Testis (tissue), 2 donors: ENCODE measurements at regions not wholly inside any gene's neighbourhood (a gene's known extent, or its start where the extent isn't known, plus 50 kb on each side); places are given as distances from the start of the nearest gene placed in this dataset.
A peak's percentile ranks its signal among the peaks of the same experiment; 100 is the strongest.

Source experiments
- DNase-seq: peaks from one replicate; pipeline ENCODE4 v3.0.0-alpha.2; 2019
- H3K27ac ChIP-seq, 2 donors: fragments of 200-600 bp; sonication (generic); one replicate each; pipeline ENCODE4 v1.5.1; 2019
- H3K27me3 ChIP-seq: fragments of 200-600 bp; sonication (generic); one replicate; pipeline ENCODE4 v1.5.1; 2019
- H3K36me3 ChIP-seq: fragments of 200-600 bp; sonication (generic); one replicate; pipeline ENCODE4 v1.5.1; 2017; ENCODE audit warnings: low read depth; ENCODE audit errors: missing control alignments
- H3K4me1 ChIP-seq: fragments of 200-600 bp; sonication (generic); one replicate; pipeline ENCODE4 v1.5.1; 2019
- H3K4me3 ChIP-seq, 2 donors: fragments of 200-600 bp; sonication (generic); one replicate each; pipeline ENCODE4 v1.5.1; 2017 to 2019
- H3K9me3 ChIP-seq: fragments of 200-600 bp; sonication (generic); one replicate; pipeline ENCODE4 v1.5.1; 2017
- CTCF ChIP-seq, 3 experiments: fragments of 450-650 bp in 2 of 3; fragments of 200-600 bp in 1 of 3; sonication (generic) in 1 of 3; IDR thresholded peaks; one replicate each; pipeline ENCODE4 v1.5.1; 2016 to 2019; ENCODE audit warnings: antibody characterized with exemption in 3 of 3, mild to moderate bottlenecking in 2 of 3, moderate library complexity in 1 of 3
- POLR2A ChIP-seq: fragments of 450-650 bp; IDR thresholded peaks from one replicate; pipeline ENCODE4 v1.6.1; 2017; ENCODE audit warnings: antibody characterized with exemption, mild to moderate bottlenecking, moderate library complexity
- WGBS, 2 donors: methylation state at CpG; one replicate each; pipeline ENCODE4 v1.1.5; 2018; 5-methylcytosine and 5-hydroxymethylcytosine counted together
- intact Hi-C: fragments of 100-400 bp; cut with DNase I; formaldehyde crosslinking; loops from one replicate; pipeline ENCODE4 v1.15.1; 2023; ENCODE audit warnings: low total_unique reads

GRCh38 chr2:107078584-107078983 lies 192.6 kb upstream of the ST6GAL2 start:
- H3K9me3 ChIP-seq = no peaks in the 10 kb centered on the region
- no peak overlapping the region for H3K27ac ChIP-seq
- H3K36me3 ChIP-seq = no peaks in the 10 kb centered on the region
- WGBS, 2 donors = 78 to 94% methylated on average over 1 of the region's 1 CpG
- H3K27me3 ChIP-seq = no peaks in the 10 kb centered on the region
- H3K4me3 ChIP-seq = no peak overlapping the region
- no peak for TF ChIP-seq CTCF (IDR thresholded peaks at IDR 0.05)
- TF ChIP-seq POLR2A = no peak
- intact Hi-C loops = no loop called here
- DNase-seq = no peak
- no peaks in the 10 kb centered on the region for H3K4me1 ChIP-seq

GRCh38 chr2:107086497-107086896 lies 200.5 kb upstream of the ST6GAL2 start:
- no peak for DNase-seq
- intact Hi-C loops = no loop called here
- Histone ChIP-seq H3K9me3 (no peaks in the 10 kb centered on the region), H3K4me3 (no peak overlapping the region), H3K27me3 (no peaks in the 10 kb centered on the region), H3K27ac (no peak overlapping the region), H3K4me1 (no peaks in the 10 kb centered on the region), H3K36me3 (no peaks in the 10 kb centered on the region)
- WGBS, 2 donors = 65 to 67% methylated on average over 2 of the region's 2 CpGs
- TF ChIP-seq POLR2A = no peak
- TF ChIP-seq CTCF (IDR thresholded peaks at IDR 0.05) = no peak

- 61 to 88% methylated on average over 2 of the region's 2 CpGs for WGBS, 2 donors
- H3K4me3 ChIP-seq = no peak overlapping the region
- H3K27me3 ChIP-seq = no peaks in the 10 kb centered on the region
- intact Hi-C loops = no loop called here
- no peak overlapping the region for H3K27ac ChIP-seq
- peak; percentile 53 for DNase-seq
- no peaks in the 10 kb centered on the region for H3K36me3 ChIP-seq
- H3K9me3 ChIP-seq = no peaks in the 10 kb centered on the region
- no peak for TF ChIP-seq CTCF (IDR thresholded peaks at IDR 0.05)
- TF ChIP-seq POLR2A = no peak
- H3K4me1 ChIP-seq = no peaks in the 10 kb centered on the region
Observed at GRCh38 chr2:107088156-107088555, 202.2 kb upstream of the ST6GAL2 start.

- intact Hi-C loops = no loop called here
- H3K27me3 ChIP-seq = no peaks in the 10 kb centered on the region
- no peak for DNase-seq
- no peak overlapping the region for H3K4me3 ChIP-seq
- no peaks in the 10 kb centered on the region for H3K36me3 ChIP-seq
- no peaks in the 10 kb centered on the region for H3K9me3 ChIP-seq
- H3K27ac ChIP-seq = no peak overlapping the region
- 69 to 80% methylated on average over 7 of the region's 7 CpGs for WGBS, 2 donors
- TF ChIP-seq CTCF (IDR thresholded peaks at IDR 0.05) = no peak
- no peak for TF ChIP-seq POLR2A
- H3K4me1 ChIP-seq = no peaks in the 10 kb centered on the region
Observed at GRCh38 chr2:107091163-107091864, 205.3 kb upstream of the ST6GAL2 start.

GRCh38 chr2:107093426-107093957 lies 207.5 kb upstream of the ST6GAL2 start:
- no peaks in the 10 kb centered on the region for H3K27me3 ChIP-seq
- H3K27ac ChIP-seq = no peak overlapping the region
- no peaks in the 10 kb centered on the region for H3K36me3 ChIP-seq
- 73 to 74% methylated on average over 4 of the region's 4 CpGs for WGBS, 2 donors
- TF ChIP-seq POLR2A (no peak), CTCF (IDR thresholded peaks at IDR 0.05) (no peak)
- intact Hi-C loops = no loop called here
- no peak for DNase-seq
- no peaks in the 10 kb centered on the region for H3K9me3 ChIP-seq
- H3K4me1 ChIP-seq = no peaks in the 10 kb centered on the region
- no peak overlapping the region for H3K4me3 ChIP-seq
